Retinal pigment epithelial cell (primary cell): ENCODE measurements at regions not wholly inside any gene's neighbourhood (a gene's known extent, or its start where the extent isn't known, plus 50 kb on each side); places are given as distances from the start of the nearest gene placed in this dataset.
A peak's percentile ranks its signal among the peaks of the same experiment; 100 is the strongest.

ENCODE experiments used
- DNase-seq: peaks from one replicate; pipeline ENCODE4 v3.0.0-alpha.2; 2010; ENCODE audit warnings: low read depth
- H3K4me3 ChIP-seq: 2 replicates; pipeline ENCODE4 v1.5.1; 2011; ENCODE audit warnings: mild to moderate bottlenecking, low read length, control low read depth, moderate library complexity
- CTCF ChIP-seq: conservative IDR thresholded peaks from 2 replicates; pipeline ENCODE4 v1.5.1; 2011; ENCODE audit warnings: low read depth, low read length, control low read depth, inconsistent platforms

DNA sequence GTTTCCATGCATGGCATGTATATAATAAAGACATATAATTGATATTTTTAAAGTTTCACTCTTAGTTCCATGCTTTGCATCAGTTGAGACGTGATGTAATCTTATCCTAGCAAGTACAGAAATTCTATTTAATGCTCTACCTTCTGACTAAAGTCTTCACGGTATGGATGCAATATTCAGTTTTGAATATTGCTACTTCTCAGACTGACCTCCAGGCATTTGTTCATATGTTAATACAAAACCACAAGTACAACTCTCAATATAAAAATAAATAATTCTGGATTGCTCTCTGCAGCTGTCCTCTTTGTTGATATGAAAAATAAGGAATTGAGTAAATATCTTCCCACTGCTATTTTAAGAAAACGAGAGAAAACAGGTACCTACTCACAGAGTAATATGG, 309.8 kb upstream of the HAND2 start:
- H3K4me3 ChIP-seq, result no peak overlapping the region
- no peak for DNase-seq
- TF ChIP-seq CTCF, result no peak

- no peak for TF ChIP-seq CTCF
- DNase-seq, result no peak
Measured at GRCh38 chr4:173837517-173837916, 307.5 kb upstream of the HAND2 start.

GRCh38 chr4:173835903-173836302, 305.9 kb upstream of the HAND2 start:
- no peak for TF ChIP-seq CTCF
- DNase-seq, result peak; percentile 46
- H3K4me3 ChIP-seq, result no peak overlapping the region

More at GRCh38 chr4:173837517-173837916, 307.5 kb upstream of the HAND2 start:
- H3K4me3 ChIP-seq, result no peak overlapping the region

DNA sequence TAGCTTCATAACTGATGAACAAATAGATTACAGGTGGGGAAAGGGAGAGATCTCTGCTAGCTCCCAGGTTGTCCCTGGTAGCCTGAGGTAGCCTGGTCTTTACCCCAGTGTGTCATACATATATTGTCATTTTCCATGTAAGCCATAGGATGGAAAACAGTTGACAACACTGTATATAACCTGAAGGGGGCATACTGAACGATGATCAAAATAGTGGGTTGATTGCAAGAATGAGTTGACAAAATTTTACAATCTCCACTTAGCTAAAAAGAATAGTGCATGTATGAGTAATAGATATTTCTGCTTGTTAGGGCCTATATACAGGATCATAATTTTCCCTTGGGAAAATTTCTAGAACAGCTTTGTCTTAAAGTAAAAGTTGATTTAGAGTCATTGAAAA, 304.1 kb upstream of the HAND2 start:
- H3K4me3 ChIP-seq, result no peak overlapping the region
- no peak for DNase-seq
- no peak for TF ChIP-seq CTCF

DNA sequence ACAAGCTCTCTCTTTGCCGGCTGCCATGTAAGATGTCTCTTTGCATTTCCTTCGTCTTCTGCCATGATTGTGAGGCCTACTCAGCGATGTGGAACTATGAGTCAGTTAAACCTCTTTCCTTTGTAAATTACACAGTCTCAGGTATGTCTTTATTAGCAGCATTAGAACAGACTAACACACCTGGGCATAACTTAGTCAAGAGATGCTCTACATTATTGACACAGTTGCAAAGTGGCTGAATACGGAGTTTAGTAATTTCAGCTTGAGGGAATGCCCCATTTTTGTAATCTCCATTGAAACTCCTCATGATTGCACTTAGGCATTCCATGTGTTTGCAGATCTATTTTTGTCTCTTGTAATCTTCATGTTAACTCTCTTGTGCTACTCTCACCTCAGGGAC, 299.5 kb upstream of the HAND2 start:
- no peak for DNase-seq
- TF ChIP-seq CTCF, result no peak

DNA sequence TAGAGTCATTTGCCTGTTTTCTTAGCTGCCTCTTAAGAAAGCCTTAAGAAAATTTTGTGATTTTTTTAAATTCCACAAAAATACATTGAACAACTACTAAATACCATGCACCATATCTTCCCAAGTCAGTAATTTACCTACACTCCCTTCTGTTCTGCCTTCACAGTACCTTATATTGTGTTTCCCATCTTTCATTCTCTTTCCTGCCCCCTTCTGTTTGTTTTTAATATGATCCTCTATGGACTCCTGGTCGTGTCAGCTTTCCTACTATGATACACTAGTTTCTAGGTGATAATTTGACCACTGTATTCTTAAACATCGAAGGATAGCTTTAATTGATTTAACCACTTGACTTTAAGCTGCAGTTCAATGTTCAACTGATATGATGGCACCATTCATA, 297.7 kb upstream of the HAND2 start:
- H3K4me3 ChIP-seq, result no peak overlapping the region
- DNase-seq, result no peak
- no peak for TF ChIP-seq CTCF

More for the DNA sequence above, 299.5 kb upstream of the HAND2 start:
- H3K4me3 ChIP-seq, result no peak overlapping the region

- no peak for TF ChIP-seq CTCF
- no peak for DNase-seq
- H3K4me3 ChIP-seq, result no peak overlapping the region
Measured at GRCh38 chr4:173821876-173822275, 291.8 kb upstream of the HAND2 start.
